Neural progenitor cell (in vitro differentiated cells): ENCODE measurements at regions not wholly inside any gene's neighbourhood (a gene's known extent, or its start where the extent isn't known, plus 50 kb on each side); places are given as distances from the start of the nearest gene placed in this dataset.

Experiments used
- CTCF ChIP-seq: fragments of 200-600 bp; sonication (generic); IDR thresholded peaks from 2 replicates; pipeline ENCODE4 v1.5.1; 2017; ENCODE audit warnings: antibody characterized with exemption, mild to moderate bottlenecking
- EZH2 ChIP-seq: fragments of 200-600 bp; sonication (generic); IDR thresholded peaks from 2 replicates; pipeline ENCODE4 v1.6.1; 2017; ENCODE audit warnings: antibody characterized with exemption, mild to moderate bottlenecking, moderate library complexity
- EZH2phosphoT487 ChIP-seq: fragments of 200-600 bp; sonication (generic); IDR thresholded peaks from 2 replicates; pipeline ENCODE4 v1.6.1; 2017; ENCODE audit warnings: antibody characterized with exemption

GRCh38 chr1:36573445-36573844 lies 90.7 kb upstream of the CSF3R start:
- TF ChIP-seq CTCF (no peak), EZH2 (no peak), EZH2phosphoT487 (no peak)
